SKM-1 (cell line): ENCODE measurements at regions not wholly inside any gene's neighbourhood (a gene's known extent, or its start where the extent isn't known, plus 50 kb on each side); places are given as distances from the start of the nearest gene placed in this dataset.

ENCODE experiments used
- DNase-seq: peaks from one replicate; lab custom pipeline; 2025; ENCODE audit not compliant: unreplicated experiment; lab: John Stamatoyannopoulos, UW

- DNase-seq: no peak
Measured at GRCh38 chr5:12419075-12419474, 514.8 kb upstream of the CTNND2 start.

DNA sequence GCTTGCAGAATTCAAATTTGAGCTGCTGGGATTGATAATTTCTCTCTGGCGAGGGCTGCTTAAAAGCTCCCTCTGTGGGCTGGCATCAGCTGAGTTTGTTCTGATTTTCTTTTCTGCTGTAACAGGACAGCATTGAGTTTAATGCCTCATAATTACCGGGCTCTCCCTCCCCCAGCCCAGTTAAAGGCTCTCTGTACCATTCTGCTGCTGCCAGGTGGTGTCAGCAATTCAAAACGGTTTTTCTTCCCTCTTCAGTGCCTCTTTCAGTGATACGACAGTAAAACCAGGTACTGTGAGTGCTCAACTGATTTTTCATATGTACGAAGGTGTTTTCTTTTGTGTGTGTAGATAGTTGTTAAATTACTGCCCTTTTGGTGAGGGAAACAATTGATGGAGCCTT, 509.3 kb upstream of the CTNND2 start:
- no peak for DNase-seq

GRCh38 chr5:12413075-12413474, 508.8 kb upstream of the CTNND2 start:
- no peak for DNase-seq

DNA sequence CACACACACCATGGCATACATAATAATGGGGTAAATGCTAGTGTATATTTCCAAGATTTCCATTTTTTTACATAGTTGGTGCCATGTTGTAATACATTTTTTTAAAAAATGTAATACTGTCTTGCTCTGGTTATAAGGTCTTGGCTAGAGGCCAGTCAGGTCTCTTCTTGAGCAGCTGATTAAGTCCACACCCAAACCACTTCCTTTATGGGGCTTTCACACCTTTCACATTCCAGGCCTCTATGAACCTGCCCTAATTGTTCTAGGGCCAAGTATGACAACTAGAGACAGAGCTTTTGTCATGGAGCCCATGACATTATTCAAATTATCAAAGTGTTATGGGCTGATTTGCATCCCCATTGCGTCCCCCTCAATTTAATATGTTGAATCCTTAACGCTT, 495.6 kb upstream of the CTNND2 start:
- no peak for DNase-seq

DNA sequence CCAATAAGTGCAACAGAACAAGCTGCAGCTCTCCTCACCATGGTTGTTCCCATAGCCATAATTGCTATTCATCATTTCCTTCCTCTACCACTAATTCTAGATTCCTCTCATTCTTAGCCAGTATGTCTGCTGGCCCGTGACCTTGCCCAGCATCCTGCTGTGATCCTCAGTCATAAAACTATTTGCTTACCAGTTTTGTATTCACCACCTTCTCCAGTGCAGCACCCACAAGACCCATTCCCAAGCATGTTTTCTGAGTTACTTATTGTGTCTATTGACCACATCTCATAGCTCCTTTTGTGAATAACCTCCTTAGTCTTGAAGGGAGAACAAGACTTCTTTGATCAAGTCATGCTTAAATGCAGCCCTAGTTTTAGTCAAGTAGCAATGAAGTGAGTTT, 488.0 kb upstream of the CTNND2 start:
- no peak for DNase-seq

DNA sequence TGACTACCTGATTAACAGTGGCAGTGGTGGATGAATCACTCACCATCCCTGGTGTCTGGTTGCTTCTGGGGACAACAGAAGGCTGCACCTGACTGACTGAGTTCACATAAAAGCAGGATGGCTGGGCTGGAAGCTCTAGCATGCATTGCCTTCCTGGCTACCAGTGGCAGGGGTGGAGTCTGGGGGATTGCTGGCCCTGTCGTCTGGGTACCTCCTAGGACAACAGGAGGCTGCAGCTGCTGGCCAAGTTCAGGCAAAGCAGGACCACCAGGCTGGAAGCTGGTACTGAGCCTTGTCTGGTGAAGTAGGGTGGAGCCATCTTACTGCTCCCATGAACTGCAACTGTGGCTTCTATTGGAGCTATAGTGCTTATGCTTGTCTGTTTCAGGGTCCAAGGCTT, 480.8 kb upstream of the CTNND2 start:
- no peak for DNase-seq

DNA sequence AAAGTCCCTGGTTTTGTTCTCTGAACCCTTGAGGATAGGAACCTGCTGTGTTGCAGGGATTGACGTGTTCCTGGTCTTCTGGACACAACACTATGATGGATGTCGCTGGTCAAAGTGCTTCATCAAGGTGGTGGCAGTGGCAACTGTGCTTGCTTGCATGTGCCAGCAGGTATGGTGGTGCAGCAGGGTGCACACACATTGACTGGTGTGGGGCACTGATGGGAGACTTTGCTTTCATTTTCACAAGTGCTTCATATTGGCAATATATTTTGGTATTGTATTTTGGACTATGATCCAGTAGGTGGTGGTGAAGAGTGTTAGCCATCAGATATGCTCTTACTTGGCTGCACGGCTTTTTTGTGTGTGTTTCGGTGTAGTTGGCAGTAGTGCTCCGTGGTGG, 479.8 kb upstream of the CTNND2 start:
- DNase-seq: no peak

DNA sequence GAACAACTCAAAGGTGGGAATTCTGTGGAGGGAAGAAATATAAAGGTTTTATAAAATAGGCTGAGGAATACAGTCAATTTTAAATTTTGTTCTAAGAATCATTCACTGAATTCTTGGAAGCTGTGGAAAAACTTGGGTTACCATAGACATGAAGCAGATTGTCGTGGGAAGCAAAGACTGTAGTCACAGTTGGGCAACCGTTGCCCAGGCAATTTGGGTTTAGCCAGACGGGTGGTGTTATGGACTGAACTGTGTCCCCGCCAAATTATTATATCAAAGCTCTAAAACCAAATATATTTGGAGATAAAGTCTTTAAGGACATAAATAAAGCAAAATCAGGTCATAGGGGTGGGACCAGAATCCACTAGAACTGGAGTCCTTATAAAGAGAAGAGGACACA, 463.7 kb upstream of the CTNND2 start:
- no peak for DNase-seq

DNA sequence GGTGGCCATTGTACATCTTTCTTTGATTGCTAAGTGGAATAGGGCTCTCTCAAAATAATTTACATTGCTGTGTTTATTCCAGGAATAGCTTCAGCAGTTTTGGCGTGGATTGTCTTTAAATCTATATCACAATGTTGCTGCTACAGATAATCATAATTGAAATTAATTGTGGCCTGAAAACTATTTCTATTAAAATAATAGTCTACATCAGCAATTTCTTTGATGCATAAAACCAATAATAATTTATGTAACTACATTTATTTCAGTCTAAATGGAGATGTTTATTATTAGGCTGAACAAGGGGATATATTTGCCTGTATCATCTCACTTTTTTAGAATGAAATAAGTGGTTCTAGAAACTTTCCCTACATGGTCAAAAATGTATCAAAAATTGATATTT, 456.0 kb upstream of the CTNND2 start:
- DNase-seq: no peak

DNA sequence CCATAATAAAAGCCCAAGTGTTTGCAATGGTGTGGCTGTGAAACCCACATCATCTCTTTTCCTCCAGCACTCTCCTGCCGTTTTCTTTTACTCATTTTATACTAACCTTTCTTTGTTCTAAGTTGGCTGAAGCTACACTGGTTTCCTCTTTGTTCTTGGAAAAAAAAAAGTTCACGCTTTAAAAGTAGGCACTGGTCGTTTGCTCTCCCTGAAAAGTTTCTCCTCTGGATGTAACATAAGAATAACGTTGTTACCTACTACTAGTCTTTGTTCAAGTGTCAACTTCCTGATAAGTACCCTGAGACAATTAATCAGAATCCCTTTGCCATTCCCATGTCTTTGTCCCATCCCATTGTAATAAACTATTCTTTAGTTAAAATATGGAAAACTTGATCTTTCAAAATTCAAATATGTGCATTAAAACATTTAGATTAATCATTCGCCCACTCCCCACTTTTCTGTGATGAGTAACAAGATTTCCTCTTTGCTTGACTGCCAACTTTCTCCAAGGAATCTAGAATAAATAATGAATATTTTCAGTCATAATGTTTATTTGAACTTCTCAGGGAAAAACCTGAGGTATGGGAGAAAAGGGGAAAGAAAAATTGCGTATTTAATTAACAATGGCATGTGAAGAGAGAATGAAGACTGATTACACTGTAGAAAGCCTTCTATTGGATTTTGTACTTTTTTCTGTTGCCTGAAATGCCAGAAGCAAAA, 454.3 kb upstream of the CTNND2 start:
- no peak for DNase-seq

DNA sequence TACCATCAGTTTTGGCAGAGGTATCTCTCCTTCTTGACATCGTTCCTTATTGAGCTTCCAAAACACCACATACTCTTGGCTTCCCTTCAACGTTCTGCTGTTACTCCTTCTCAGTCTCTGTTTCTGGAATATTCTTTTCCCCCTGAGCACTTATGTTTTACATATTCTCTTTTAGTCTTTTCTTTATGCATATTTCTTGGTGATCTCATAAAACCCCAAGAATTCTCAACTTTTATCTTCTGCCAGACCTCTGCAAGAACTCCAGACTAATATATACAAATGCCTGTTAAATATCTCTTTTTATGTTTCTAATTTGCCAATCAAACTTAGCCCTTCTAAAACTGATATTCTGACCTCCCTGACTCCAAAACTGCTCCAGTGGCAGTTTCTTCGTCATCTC, 453.4 kb upstream of the CTNND2 start:
- DNase-seq: no peak

GRCh38 chr5:12354686-12355085, 450.4 kb upstream of the CTNND2 start:
- DNase-seq: no peak

DNA sequence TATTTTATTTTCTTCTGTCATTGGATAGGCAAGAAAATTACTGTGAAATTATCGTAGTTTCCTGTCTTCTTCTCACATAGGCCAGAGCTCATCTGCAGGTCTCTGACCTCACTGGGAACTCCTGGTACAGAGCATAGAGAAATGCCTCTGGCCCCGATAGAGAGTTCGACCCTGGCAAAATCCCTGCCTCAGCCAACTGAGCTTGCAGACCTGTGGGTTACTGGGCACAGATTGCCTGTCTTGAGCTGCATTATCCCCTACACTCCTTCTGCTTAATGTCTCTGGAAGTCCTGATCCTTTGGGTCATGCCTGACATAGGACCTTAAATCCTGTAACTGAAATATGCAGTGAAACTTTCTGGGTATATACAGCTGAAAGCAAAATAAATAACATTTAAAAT, 439.3 kb upstream of the CTNND2 start:
- no peak for DNase-seq

- no peak for DNase-seq
Measured at GRCh38 chr5:12335938-12336337, 431.7 kb upstream of the CTNND2 start.

GRCh38 chr5:12332480-12332879, 428.2 kb upstream of the CTNND2 start:
- DNase-seq: no peak

- DNase-seq: no peak
Measured at GRCh38 chr5:12330993-12331588, 426.8 kb upstream of the CTNND2 start.

- DNase-seq: no peak
Measured at GRCh38 chr5:12330381-12330780, 426.1 kb upstream of the CTNND2 start.

- no peak for DNase-seq
Measured at GRCh38 chr5:12323637-12324229, 419.5 kb upstream of the CTNND2 start.

DNA sequence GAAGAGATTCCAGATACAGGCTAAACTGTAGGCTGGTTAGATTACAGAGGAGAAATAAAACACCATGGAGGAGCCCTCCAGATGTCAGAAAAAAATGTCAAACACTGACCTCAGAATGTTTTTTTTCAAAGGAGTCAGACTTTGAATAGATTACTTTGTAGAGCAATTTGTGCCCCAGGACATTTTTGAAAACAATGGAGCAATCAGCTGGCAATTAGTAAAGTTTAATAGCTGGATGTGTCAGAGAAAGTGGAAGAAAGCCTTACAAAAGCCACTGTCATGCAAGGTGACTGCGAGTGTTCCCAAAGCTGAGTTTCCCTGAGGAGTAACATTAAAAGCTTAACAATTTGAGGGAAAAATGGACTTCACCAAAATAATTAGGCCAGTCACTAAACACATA, 417.8 kb upstream of the CTNND2 start:
- no peak for DNase-seq

- no peak for DNase-seq
Measured at GRCh38 chr5:12320331-12320730, 416.1 kb upstream of the CTNND2 start.

GRCh38 chr5:12316812-12317211, 412.6 kb upstream of the CTNND2 start:
- DNase-seq: no peak

- DNase-seq: no peak
Measured at GRCh38 chr5:12315461-12315860, 411.2 kb upstream of the CTNND2 start.

DNA sequence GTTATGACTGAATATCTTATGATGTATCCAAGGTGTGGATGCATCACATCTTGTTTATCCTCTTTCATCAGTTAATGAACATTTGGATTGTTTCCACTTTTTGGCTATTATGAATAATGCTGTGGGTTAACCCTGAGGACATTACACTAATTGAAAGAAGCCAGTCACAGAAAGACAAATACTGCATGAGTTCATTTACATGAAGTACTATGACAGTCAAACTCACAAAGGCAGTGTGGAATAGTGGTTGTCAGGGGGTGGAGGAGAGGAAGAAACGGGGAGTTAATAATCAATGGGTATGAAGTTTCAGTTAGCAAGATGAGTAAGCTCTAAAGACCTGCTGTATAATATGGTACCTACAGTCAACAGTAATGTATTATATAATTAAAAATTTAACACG, 409.4 kb upstream of the CTNND2 start:
- no peak for DNase-seq
